ENCODE measurements at regions not wholly inside any gene's neighbourhood (a gene's known extent, or its start where the extent isn't known, plus 50 kb on each side); places are given as distances from the start of the nearest gene placed in this dataset.

GRCh38 chr5:29994519-29994918 lies 1199.0 kb upstream of the CDH6 start:
- H3K79me1 ChIP-seq (replicated peaks; ENCODE audit: low read length, poor library complexity, severe bottlenecking) = no peaks in the 10 kb centered on the region
- no peak overlapping the region for H2BK15ac ChIP-seq (ENCODE audit: low read depth, poor library complexity, severe bottlenecking)
- H3K9me3 ChIP-seq (ENCODE audit: control insufficient read depth, low read length) = peaks cover 4% of the 10 kb centered on the region
- H3K27ac ChIP-seq (ENCODE audit: low read length, poor library complexity, severe bottlenecking) = no peak overlapping the region
- no peak overlapping the region for H3K14ac ChIP-seq (ENCODE audit: low read length in 2 of 2)
- H2AK5ac ChIP-seq (ENCODE audit: low read length, severe bottlenecking) = no peak overlapping the region
- no peak overlapping the region for H2BK120ac ChIP-seq (ENCODE audit: low read depth, low read length)
- H3K4me3 ChIP-seq (ENCODE audit: insufficient read depth in 1 of 2, low read depth in 1 of 2, low read length in 2 of 2) = no peak overlapping the region
- H3K18ac ChIP-seq (ENCODE audit: low read depth in 1 of 2, low read length in 2 of 2) = no peak overlapping the region
- DNase-seq = no peak
- H4K91ac ChIP-seq (ENCODE audit: low read length) = no peak overlapping the region
- no peak overlapping the region for H3K4me2 ChIP-seq (ENCODE audit: low read length, poor library complexity, severe bottlenecking)
- no peak overlapping the region for H3K4ac ChIP-seq (ENCODE audit: low read depth in 1 of 2, low read length in 2 of 2)
- H3K4me1 ChIP-seq (ENCODE audit: control insufficient read depth, insufficient read depth, low read depth, low read length) = no peaks in the 10 kb centered on the region
- no peaks in the 10 kb centered on the region for H3K36me3 ChIP-seq (ENCODE audit: control insufficient read depth in 1 of 2, insufficient read depth in 2 of 2, low read depth in 1 of 2, low read length in 2 of 2)
- no peak overlapping the region for H2BK12ac ChIP-seq (ENCODE audit: low read length in 2 of 2)
- no peak overlapping the region for H3K9ac ChIP-seq (ENCODE audit: low read length)
- H2BK5ac ChIP-seq (ENCODE audit: low read depth, low read length, poor library complexity, severe bottlenecking) = no peak overlapping the region
- no peaks in the 10 kb centered on the region for H3K27me3 ChIP-seq (ENCODE audit: control insufficient read depth in 1 of 2, insufficient read depth in 1 of 2, low read length in 2 of 2)
- no peak overlapping the region for H3K23ac ChIP-seq (ENCODE audit: low read length in 2 of 2)
- no peak overlapping the region for H2AFZ ChIP-seq (ENCODE audit: low read depth, low read length)
- WGBS = 59% methylated on average over 2 of the region's 3 CpGs
- H4K8ac ChIP-seq (ENCODE audit: low read length) = no peak overlapping the region

GRCh38 chr5:29993286-29993685 lies 1200.2 kb upstream of the CDH6 start:
- no peak overlapping the region for H3K27ac ChIP-seq (ENCODE audit: low read length, poor library complexity, severe bottlenecking)
- H3K36me3 ChIP-seq (ENCODE audit: control insufficient read depth in 1 of 2, insufficient read depth in 2 of 2, low read depth in 1 of 2, low read length in 2 of 2) = no peaks in the 10 kb centered on the region
- no peak overlapping the region for H3K23ac ChIP-seq (ENCODE audit: low read length in 2 of 2)
- no peak overlapping the region for H3K9ac ChIP-seq (ENCODE audit: low read length)
- H3K4me1 ChIP-seq (ENCODE audit: control insufficient read depth, insufficient read depth, low read depth, low read length) = no peaks in the 10 kb centered on the region
- no peak overlapping the region for H2BK15ac ChIP-seq (ENCODE audit: low read depth, poor library complexity, severe bottlenecking)
- no peak overlapping the region for H3K4me2 ChIP-seq (ENCODE audit: low read length, poor library complexity, severe bottlenecking)
- 87% methylated on average over 3 of the region's 3 CpGs for WGBS
- no peaks in the 10 kb centered on the region for H3K79me1 ChIP-seq (replicated peaks; ENCODE audit: low read length, poor library complexity, severe bottlenecking)
- no peaks in the 10 kb centered on the region for H3K27me3 ChIP-seq (ENCODE audit: control insufficient read depth in 1 of 2, insufficient read depth in 1 of 2, low read length in 2 of 2)
- H4K91ac ChIP-seq (ENCODE audit: low read length) = no peak overlapping the region
- no peak overlapping the region for H3K4me3 ChIP-seq (ENCODE audit: insufficient read depth in 1 of 2, low read depth in 1 of 2, low read length in 2 of 2)
- H3K4ac ChIP-seq (ENCODE audit: low read depth in 1 of 2, low read length in 2 of 2) = no peak overlapping the region
- H3K9me3 ChIP-seq (ENCODE audit: control insufficient read depth, low read length) = peaks cover 9% of the 10 kb centered on the region
- no peak overlapping the region for H3K14ac ChIP-seq (ENCODE audit: low read length in 2 of 2)
- H2AFZ ChIP-seq (ENCODE audit: low read depth, low read length) = no peak overlapping the region
- no peak overlapping the region for H2BK120ac ChIP-seq (ENCODE audit: low read depth, low read length)
- no peak overlapping the region for H3K18ac ChIP-seq (ENCODE audit: low read depth in 1 of 2, low read length in 2 of 2)
- no peak for DNase-seq
- H2AK5ac ChIP-seq (ENCODE audit: low read length, severe bottlenecking) = no peak overlapping the region
- H4K8ac ChIP-seq (ENCODE audit: low read length) = no peak overlapping the region
- H2BK5ac ChIP-seq (ENCODE audit: low read depth, low read length, poor library complexity, severe bottlenecking) = no peak overlapping the region
- no peak overlapping the region for H2BK12ac ChIP-seq (ENCODE audit: low read length in 2 of 2)

GRCh38 chr5:29992248-29992647 lies 1201.2 kb upstream of the CDH6 start:
- H2AK5ac ChIP-seq (ENCODE audit: low read length, severe bottlenecking) = no peak overlapping the region
- no peak overlapping the region for H3K14ac ChIP-seq (ENCODE audit: low read length in 2 of 2)

DNA sequence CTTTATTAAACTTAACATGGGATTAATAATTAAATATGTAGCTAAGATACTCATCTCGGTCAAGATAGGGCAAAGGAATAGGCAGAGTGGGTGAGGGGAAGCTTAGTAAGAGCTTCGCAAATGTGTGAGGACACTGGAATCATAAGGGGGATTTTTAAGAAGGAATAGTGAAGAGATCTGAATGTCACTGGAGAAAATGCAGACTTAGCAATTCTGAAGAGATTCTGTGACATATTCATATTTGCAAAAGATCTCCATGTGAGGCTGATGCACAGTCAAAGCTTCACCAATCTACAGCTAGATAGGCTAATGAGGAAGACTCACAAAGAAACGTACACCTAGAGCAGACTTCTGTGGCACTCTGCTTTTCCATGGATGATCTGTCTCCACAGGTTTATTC lies 1202.8 kb upstream of the CDH6 start:
- no peak overlapping the region for H3K23ac ChIP-seq (ENCODE audit: low read length in 2 of 2)
- H3K36me3 ChIP-seq (ENCODE audit: control insufficient read depth in 1 of 2, insufficient read depth in 2 of 2, low read depth in 1 of 2, low read length in 2 of 2) = no peaks in the 10 kb centered on the region
- no peaks in the 10 kb centered on the region for H3K4me1 ChIP-seq (ENCODE audit: control insufficient read depth, insufficient read depth, low read depth, low read length)
- no peak overlapping the region for H2BK15ac ChIP-seq (ENCODE audit: low read depth, poor library complexity, severe bottlenecking)
- no peaks in the 10 kb centered on the region for H3K79me1 ChIP-seq (replicated peaks; ENCODE audit: low read length, poor library complexity, severe bottlenecking)
- peaks cover 7% of the 10 kb centered on the region for H3K9me3 ChIP-seq (ENCODE audit: control insufficient read depth, low read length)
- no peak overlapping the region for H4K8ac ChIP-seq (ENCODE audit: low read length)
- H2AFZ ChIP-seq (ENCODE audit: low read depth, low read length) = no peak overlapping the region
- H4K91ac ChIP-seq (ENCODE audit: low read length) = no peak overlapping the region
- H3K9ac ChIP-seq (ENCODE audit: low read length) = no peak overlapping the region
- no peak overlapping the region for H3K14ac ChIP-seq (ENCODE audit: low read length in 2 of 2)
- no peak overlapping the region for H3K27ac ChIP-seq (ENCODE audit: low read length, poor library complexity, severe bottlenecking)
- no peak overlapping the region for H3K4ac ChIP-seq (ENCODE audit: low read depth in 1 of 2, low read length in 2 of 2)
- no peak overlapping the region for H3K4me3 ChIP-seq (ENCODE audit: insufficient read depth in 1 of 2, low read depth in 1 of 2, low read length in 2 of 2)
- no peak overlapping the region for H2BK5ac ChIP-seq (ENCODE audit: low read depth, low read length, poor library complexity, severe bottlenecking)
- no peak overlapping the region for H3K18ac ChIP-seq (ENCODE audit: low read depth in 1 of 2, low read length in 2 of 2)
- H2AK5ac ChIP-seq (ENCODE audit: low read length, severe bottlenecking) = no peak overlapping the region
- H2BK120ac ChIP-seq (ENCODE audit: low read depth, low read length) = no peak overlapping the region
- H3K4me2 ChIP-seq (ENCODE audit: low read length, poor library complexity, severe bottlenecking) = no peak overlapping the region
- no peak overlapping the region for H2BK12ac ChIP-seq (ENCODE audit: low read length in 2 of 2)
- H3K27me3 ChIP-seq (ENCODE audit: control insufficient read depth in 1 of 2, insufficient read depth in 1 of 2, low read length in 2 of 2) = no peaks in the 10 kb centered on the region
- WGBS = 73% methylated on average over 3 of the region's 3 CpGs
- no peak for DNase-seq

More at GRCh38 chr5:29992248-29992647, 1201.2 kb upstream of the CDH6 start:
- Histone ChIP-seq H2BK12ac (ENCODE audit: low read length in 2 of 2) (no peak overlapping the region), H4K91ac (ENCODE audit: low read length) (no peak overlapping the region), H2BK5ac (ENCODE audit: low read depth, low read length, poor library complexity, severe bottlenecking) (no peak overlapping the region), H3K4me1 (ENCODE audit: control insufficient read depth, insufficient read depth, low read depth, low read length) (no peaks in the 10 kb centered on the region), H3K23ac (ENCODE audit: low read length in 2 of 2) (no peak overlapping the region), H3K4me3 (ENCODE audit: insufficient read depth in 1 of 2, low read depth in 1 of 2, low read length in 2 of 2) (no peak overlapping the region), H2AFZ (ENCODE audit: low read depth, low read length) (no peak overlapping the region), H3K36me3 (ENCODE audit: control insufficient read depth in 1 of 2, insufficient read depth in 2 of 2, low read depth in 1 of 2, low read length in 2 of 2) (no peaks in the 10 kb centered on the region), H3K79me1 (replicated peaks; ENCODE audit: low read length, poor library complexity, severe bottlenecking) (no peaks in the 10 kb centered on the region), H3K9me3 (ENCODE audit: control insufficient read depth, low read length) (peaks cover 7% of the 10 kb centered on the region), H3K27me3 (ENCODE audit: control insufficient read depth in 1 of 2, insufficient read depth in 1 of 2, low read length in 2 of 2) (no peaks in the 10 kb centered on the region), H3K4ac (ENCODE audit: low read depth in 1 of 2, low read length in 2 of 2) (no peak overlapping the region), H2BK120ac (ENCODE audit: low read depth, low read length) (no peak overlapping the region), H3K4me2 (ENCODE audit: low read length, poor library complexity, severe bottlenecking) (no peak overlapping the region), H3K27ac (ENCODE audit: low read length, poor library complexity, severe bottlenecking) (no peak overlapping the region), H3K9ac (ENCODE audit: low read length) (no peak overlapping the region), H3K18ac (ENCODE audit: low read depth in 1 of 2, low read length in 2 of 2) (no peak overlapping the region), H4K8ac (ENCODE audit: low read length) (no peak overlapping the region), H2BK15ac (ENCODE audit: low read depth, poor library complexity, severe bottlenecking) (no peak overlapping the region)
- WGBS = no CpG with 5 or more reads among the region's 1 CpG
- DNase-seq = no peak
